AG04450 (cell line): ENCODE measurements at regions not wholly inside any gene's neighbourhood (a gene's known extent, or its start where the extent isn't known, plus 50 kb on each side); places are given as distances from the start of the nearest gene placed in this dataset.

Source experiments
- CTCF ChIA-PET: fragments of 300-600, 350-600 bp; formaldehyde crosslinking; extraction: SDS; loops from one replicate; lab custom pipeline; 2022; ENCODE audit warnings: antibody characterized with exemption, inconsistent platforms; lab: Charles Lee
- POLR2A ChIA-PET: fragments of 350-600 bp; formaldehyde crosslinking; extraction: SDS; loops from one replicate; lab custom pipeline; 2021; ENCODE audit warnings: antibody characterized with exemption, inconsistent platforms; lab: Yijun Ruan, JAX
- DNase-seq: peaks from one replicate; pipeline ENCODE4 v3.0.0-alpha.2; 2011; ENCODE audit warnings: low read depth, low spot score
- H3K27ac ChIP-seq: one replicate; pipeline ENCODE4 v1.5.1; 2012; ENCODE audit warnings: low read depth, low read length, control low read depth
- H3K27me3 ChIP-seq: one replicate; pipeline ENCODE4 v1.6.0; 2012; ENCODE audit warnings: low read length; ENCODE audit not compliant: control insufficient read depth, insufficient read depth
- H3K4me3 ChIP-seq: 2 replicates; pipeline ENCODE4 v1.5.1; 2011; ENCODE audit warnings: mild to moderate bottlenecking, low read depth, low read length, control low read depth
- H3K9me3 ChIP-seq: 2 replicates; pipeline ENCODE4 v1.5.1; 2012; ENCODE audit warnings: low read length; ENCODE audit not compliant: control insufficient read depth, insufficient read depth
- CTCF ChIP-seq: IDR thresholded peaks from 2 replicates; pipeline ENCODE4 v1.5.1; 2011; ENCODE audit warnings: low read depth, low read length, control low read depth, inconsistent platforms

GRCh38 chr11:27247660-27248059, 115.4 kb downstream of the CCDC34 start:
- Histone ChIP-seq H3K9me3 (no peaks in the 10 kb centered on the region), H3K4me3 (no peak overlapping the region), H3K27me3 (peaks cover 2% of the 10 kb centered on the region), H3K27ac (no peak overlapping the region)
- ChIA-PET POLR2A (no interaction called here), CTCF (interaction anchor here (1.2 to 1.6 kb wide), 2 partner anchors 39 to 49 kb away, joined by 3 to 9 read pairs; no protein-coding TSS in a partner anchor)
- no peak for TF ChIP-seq CTCF
- no peak for DNase-seq

- Histone ChIP-seq H3K4me3 (no peak overlapping the region), H3K27me3 (peaks cover 2% of the 10 kb centered on the region), H3K27ac (no peak overlapping the region), H3K9me3 (no peaks in the 10 kb centered on the region)
- ChIA-PET POLR2A (no interaction called here), CTCF (interaction anchor here (1.2 to 1.6 kb wide), 2 partner anchors 38 to 49 kb away, joined by 3 to 9 read pairs; no protein-coding TSS in a partner anchor)
- TF ChIP-seq CTCF, result no peak
- no peak for DNase-seq
These were observed 116.1 kb downstream of the CCDC34 start for GRCh38 chr11:27246925-27247324.

- Histone ChIP-seq H3K27ac (no peak overlapping the region), H3K9me3 (no peaks in the 10 kb centered on the region), H3K4me3 (no peak overlapping the region), H3K27me3 (no peaks in the 10 kb centered on the region)
- DNase-seq, result no peak
- no peak for TF ChIP-seq CTCF
- POLR2A ChIA-PET, result no interaction called here
- CTCF ChIA-PET, result no interaction called here
These were observed 118.1 kb downstream of the CCDC34 start for GRCh38 chr11:27244900-27245299.

GRCh38 chr11:27242591-27242990, 120.4 kb downstream of the CCDC34 start:
- CTCF ChIA-PET, result interaction anchor here (1.8 kb wide), 1 partner anchor 54 kb away, joined by 8 read pairs; no protein-coding TSS in a partner anchor
- no peak for DNase-seq

More at GRCh38 chr11:27242591-27242990, 120.4 kb downstream of the CCDC34 start:
- no peaks in the 10 kb centered on the region for H3K27me3 ChIP-seq
- H3K27ac ChIP-seq, result no peak overlapping the region
- TF ChIP-seq CTCF, result no peak
- H3K4me3 ChIP-seq, result no peak overlapping the region
- POLR2A ChIA-PET, result interaction anchor here (1.0 kb wide), 1 partner anchor 40 kb away, joined by 3 read pairs; no protein-coding TSS in a partner anchor
- H3K9me3 ChIP-seq, result no peaks in the 10 kb centered on the region
